ENCODE measurements at regions not wholly inside any gene's neighbourhood (a gene's known extent, or its start where the extent isn't known, plus 50 kb on each side); places are given as distances from the start of the nearest gene placed in this dataset.
"Not testable (repeated sequence)": the region's sequence is repeated elsewhere in the genome, so short reads cannot be mapped to it uniquely, and the experiment has no call there.

DNA sequence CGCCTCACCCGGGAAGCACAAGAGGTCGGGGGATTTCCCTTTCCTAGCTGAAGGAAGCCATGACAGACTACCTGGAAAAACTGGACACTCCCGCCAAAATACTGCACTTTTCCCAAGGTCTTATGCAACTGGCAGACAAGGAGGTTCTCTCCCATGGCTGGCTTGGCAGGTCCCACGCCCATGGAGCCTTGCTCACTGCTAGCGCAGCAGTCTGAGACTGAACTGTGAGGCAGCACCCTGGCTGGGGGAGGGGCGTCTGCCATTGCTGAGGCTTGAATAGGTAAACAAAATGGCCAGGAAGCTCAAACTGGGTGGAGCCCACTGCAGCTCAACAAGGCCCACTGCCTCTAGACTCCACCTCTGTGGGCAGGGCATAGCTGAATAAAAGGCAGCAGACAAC is 92.1 kb downstream of the C4BPA start:
- ATAC-seq (ENCODE audit: insufficient read depth, low read depth); H3K27me3 ChIP-seq (ENCODE audit: insufficient read depth, low read length, poor library complexity): not testable (repeated sequence)

GRCh38 chr1:207201534-207201933 is 97.5 kb downstream of the C4BPA start:
- not testable (repeated sequence) for H3K9ac ChIP-seq (ENCODE audit: low read depth, low read length); DNase-seq; H3K4me3 ChIP-seq (ENCODE audit: low read depth in 1 of 2, low read length in 2 of 2); H3K79me2 ChIP-seq (ENCODE audit: insufficient read depth, low read length); H3K4me2 ChIP-seq (ENCODE audit: insufficient read depth, low read length); H3K36me3 ChIP-seq (ENCODE audit: insufficient read depth, low read length); H3K27me3 ChIP-seq (ENCODE audit: insufficient read depth, low read length, poor library complexity); H4K20me1 ChIP-seq (ENCODE audit: insufficient read depth, low read length); H2AFZ ChIP-seq (ENCODE audit: low read depth, low read length); H3K27ac ChIP-seq (ENCODE audit: low read length); ATAC-seq (ENCODE audit: insufficient read depth, low read depth); H3K4me1 ChIP-seq (ENCODE audit: insufficient read depth, low read length); H3K9me3 ChIP-seq (ENCODE audit: insufficient read depth, low read length, severe bottlenecking)

More for the DNA sequence above, 92.1 kb downstream of the C4BPA start:
- DNase-seq; H3K9me3 ChIP-seq (ENCODE audit: insufficient read depth, low read length, severe bottlenecking); H3K36me3 ChIP-seq (ENCODE audit: insufficient read depth, low read length); H3K4me1 ChIP-seq (ENCODE audit: insufficient read depth, low read length); H3K4me2 ChIP-seq (ENCODE audit: insufficient read depth, low read length); H3K4me3 ChIP-seq (ENCODE audit: low read depth in 1 of 2, low read length in 2 of 2); H4K20me1 ChIP-seq (ENCODE audit: insufficient read depth, low read length); H3K27ac ChIP-seq (ENCODE audit: low read length); H2AFZ ChIP-seq (ENCODE audit: low read depth, low read length); H3K9ac ChIP-seq (ENCODE audit: low read depth, low read length); H3K79me2 ChIP-seq (ENCODE audit: insufficient read depth, low read length): not testable (repeated sequence)

DNA sequence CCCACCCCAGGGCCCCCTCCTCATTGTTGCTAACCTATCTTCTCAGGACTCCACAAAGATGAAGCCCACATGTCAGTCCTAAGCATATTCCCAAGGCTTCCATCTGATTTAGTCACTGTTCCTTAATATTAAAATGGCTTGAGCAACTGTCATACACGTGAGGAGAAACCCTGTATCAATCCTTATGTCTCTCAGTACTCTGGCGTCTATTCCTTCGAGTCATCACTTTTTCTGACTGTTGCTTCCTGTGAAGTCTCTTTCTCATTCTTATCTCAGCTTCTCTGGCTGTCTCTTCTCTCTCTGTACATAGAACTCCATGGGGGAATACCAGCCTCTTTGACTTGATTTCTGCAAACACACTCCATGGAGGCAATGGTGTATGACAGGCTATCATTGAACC is 98.4 kb downstream of the C4BPA start:
- Histone ChIP-seq H2AFZ (ENCODE audit: low read depth, low read length) (no peak overlapping the region), H3K27ac (ENCODE audit: low read length) (no peak overlapping the region), H3K4me2 (ENCODE audit: insufficient read depth, low read length) (no peak overlapping the region), H3K4me1 (ENCODE audit: insufficient read depth, low read length) (no peaks in the 10 kb centered on the region), H3K9ac (ENCODE audit: low read depth, low read length) (no peak overlapping the region), H3K79me2 (ENCODE audit: insufficient read depth, low read length) (no peaks in the 10 kb centered on the region), H4K20me1 (ENCODE audit: insufficient read depth, low read length) (no peaks in the 10 kb centered on the region), H3K36me3 (ENCODE audit: insufficient read depth, low read length) (no peaks in the 10 kb centered on the region), H3K9me3 (ENCODE audit: insufficient read depth, low read length, severe bottlenecking) (no peaks in the 10 kb centered on the region), H3K27me3 (ENCODE audit: insufficient read depth, low read length, poor library complexity) (peaks cover 3% of the 10 kb centered on the region), H3K4me3 (ENCODE audit: low read depth in 1 of 2, low read length in 2 of 2) (no peak overlapping the region)
- DNase-seq (no peak), ATAC-seq (ENCODE audit: insufficient read depth, low read depth) (no peak)
- TF ChIP-seq EZH2 (IDR thresholded peaks at IDR 0.05; ENCODE audit: borderline replicate concordance, low read depth, low read length, severe bottlenecking), result no peak
- no peak for TF ChIP-seq CTCF (IDR thresholded peaks at IDR 0.05; ENCODE audit: borderline replicate concordance, extremely low read depth, low read length, poor library complexity, severe bottlenecking)

DNA sequence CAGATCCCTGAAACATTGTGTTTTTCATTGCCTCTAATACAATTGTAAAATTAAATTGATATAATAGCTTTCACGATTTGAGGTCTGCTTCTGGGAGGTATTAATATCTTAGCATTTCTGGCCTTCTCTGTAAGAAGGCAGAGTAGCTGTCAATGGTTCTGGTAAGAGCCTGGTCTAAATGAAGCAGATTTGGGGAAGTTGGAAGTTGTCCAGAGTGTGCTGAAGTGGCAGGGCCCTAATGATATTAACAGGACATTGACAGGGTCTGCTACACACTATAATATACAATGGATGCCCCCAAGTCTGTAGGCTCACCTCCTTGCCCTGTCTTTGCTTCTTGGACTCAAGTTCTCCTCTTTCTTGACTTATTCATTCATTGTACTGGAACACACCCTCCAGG is 99.5 kb downstream of the C4BPA start:
- H3K9ac ChIP-seq (ENCODE audit: low read depth, low read length), result no peak overlapping the region
- no peaks in the 10 kb centered on the region for H3K79me2 ChIP-seq (ENCODE audit: insufficient read depth, low read length)
- no peak overlapping the region for H3K4me2 ChIP-seq (ENCODE audit: insufficient read depth, low read length)
- no peak for TF ChIP-seq CTCF (IDR thresholded peaks at IDR 0.05; ENCODE audit: borderline replicate concordance, extremely low read depth, low read length, poor library complexity, severe bottlenecking)
- no peak for TF ChIP-seq EZH2 (IDR thresholded peaks at IDR 0.05; ENCODE audit: borderline replicate concordance, low read depth, low read length, severe bottlenecking)
- DNase-seq (no peak), ATAC-seq (ENCODE audit: insufficient read depth, low read depth) (no peak)
- H4K20me1 ChIP-seq (ENCODE audit: insufficient read depth, low read length), result no peaks in the 10 kb centered on the region
- H3K36me3 ChIP-seq (ENCODE audit: insufficient read depth, low read length), result no peaks in the 10 kb centered on the region
- no peak overlapping the region for H3K4me3 ChIP-seq (ENCODE audit: low read depth in 1 of 2, low read length in 2 of 2)
- H3K27me3 ChIP-seq (ENCODE audit: insufficient read depth, low read length, poor library complexity), result peaks cover 3% of the 10 kb centered on the region
- H3K27ac ChIP-seq (ENCODE audit: low read length), result no peak overlapping the region
- no peaks in the 10 kb centered on the region for H3K4me1 ChIP-seq (ENCODE audit: insufficient read depth, low read length)
- no peak overlapping the region; the same call in 1 of the 2 replicates for H2AFZ ChIP-seq (ENCODE audit: low read depth, low read length)
- H3K9me3 ChIP-seq (ENCODE audit: insufficient read depth, low read length, severe bottlenecking), result no peaks in the 10 kb centered on the region

Data from DND-41 (cell line).